D341Med (cell line): ENCODE measurements at regions not wholly inside any gene's neighbourhood (a gene's known extent, or its start where the extent isn't known, plus 50 kb on each side); places are given as distances from the start of the nearest gene placed in this dataset.
"Not testable (repeated sequence)": the region's sequence is repeated elsewhere in the genome, so short reads cannot be mapped to it uniquely, and the experiment has no call there.

Experiments
- DNase-seq: peaks from one replicate; pipeline ENCODE4 v3.0.0; 2012; ENCODE audit warnings: low spot score

GRCh38 chr3:80618295-80619256 lies 850.8 kb upstream of the ROBO1 start:
- no peak for DNase-seq

DNA sequence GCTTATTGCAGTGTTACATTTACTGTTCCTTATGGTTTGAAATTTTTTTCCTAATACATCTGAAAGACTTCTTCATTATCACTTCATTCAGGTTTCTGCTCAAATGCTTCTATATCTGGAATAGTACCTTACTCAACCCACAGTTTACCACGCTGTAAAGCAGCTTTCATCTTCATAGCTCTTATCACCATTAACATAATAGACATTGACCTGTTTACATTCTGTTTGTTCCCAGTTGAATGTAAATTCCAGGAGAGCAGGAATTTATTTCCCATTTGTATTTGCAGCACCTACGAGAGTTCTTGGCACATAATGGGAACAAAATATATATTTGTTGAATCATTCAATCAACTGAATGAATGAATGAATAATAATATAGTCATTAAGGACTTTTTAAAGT lies 844.6 kb upstream of the ROBO1 start:
- DNase-seq: no peak

DNA sequence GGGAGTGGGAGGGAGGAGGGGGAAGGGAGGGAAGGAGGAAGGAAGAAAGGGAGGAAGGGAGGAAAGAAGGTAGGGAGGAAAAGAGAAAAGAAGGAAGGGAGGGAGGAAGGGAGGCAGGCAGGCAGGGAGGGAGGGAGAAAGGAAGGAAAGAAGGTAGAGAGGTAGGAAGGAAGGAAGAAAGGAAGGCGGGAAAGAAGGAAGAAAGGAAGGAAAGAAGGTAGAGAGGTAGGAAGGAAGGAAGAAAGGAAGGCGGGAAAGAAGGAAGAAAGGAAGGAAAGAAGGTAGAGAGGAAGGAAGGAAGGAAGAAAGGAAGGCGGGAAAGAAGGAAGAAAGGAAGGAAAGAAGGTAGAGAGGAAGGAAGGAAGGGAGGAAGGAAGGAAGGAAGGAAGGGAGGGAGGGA lies 840.3 kb upstream of the ROBO1 start:
- DNase-seq: not testable (repeated sequence)

DNA sequence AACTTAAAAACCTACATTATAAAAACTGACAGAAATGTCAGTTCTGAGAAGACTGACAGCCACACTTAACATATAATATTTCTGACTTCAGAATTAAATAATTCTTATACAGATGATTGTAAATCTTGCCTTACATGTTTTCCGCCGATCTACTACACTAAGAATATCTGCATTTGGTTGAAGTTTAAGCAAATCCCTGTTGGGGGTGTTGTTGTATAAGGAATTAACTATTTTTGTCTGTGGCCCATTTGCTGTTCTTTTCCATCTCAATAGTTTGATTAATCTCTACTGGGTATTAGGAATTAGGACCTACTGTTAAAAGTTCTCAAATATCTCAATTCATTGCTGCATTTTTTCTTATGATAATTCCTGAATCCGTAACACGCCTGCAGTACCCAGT lies 838.3 kb upstream of the ROBO1 start:
- no peak for DNase-seq

GRCh38 chr3:80601479-80601878 lies 833.7 kb upstream of the ROBO1 start:
- no peak for DNase-seq

GRCh38 chr3:80592792-80593191 lies 825.0 kb upstream of the ROBO1 start:
- no peak for DNase-seq

GRCh38 chr3:80586338-80586737 lies 818.5 kb upstream of the ROBO1 start:
- DNase-seq: no peak

GRCh38 chr3:80580146-80580545 lies 812.3 kb upstream of the ROBO1 start:
- DNase-seq: no peak

DNA sequence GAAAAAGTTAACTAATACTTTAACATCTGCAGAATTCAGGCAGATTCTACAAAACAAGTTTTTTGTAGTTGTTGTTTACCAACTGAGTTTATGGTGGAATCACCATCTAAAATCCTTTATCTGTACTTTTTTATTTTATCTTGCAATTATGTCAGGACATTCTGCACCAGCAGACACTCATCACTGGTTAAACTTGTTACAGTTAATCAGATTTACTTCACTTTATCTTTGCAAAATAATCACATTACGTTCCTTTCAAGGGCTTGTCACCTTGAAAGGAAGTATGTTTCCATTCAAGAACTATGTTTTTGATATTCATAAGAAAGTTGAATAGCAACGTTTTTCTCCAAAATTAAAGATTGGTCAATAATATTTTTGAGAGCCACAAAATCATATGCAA lies 796.6 kb upstream of the ROBO1 start:
- no peak for DNase-seq

DNA sequence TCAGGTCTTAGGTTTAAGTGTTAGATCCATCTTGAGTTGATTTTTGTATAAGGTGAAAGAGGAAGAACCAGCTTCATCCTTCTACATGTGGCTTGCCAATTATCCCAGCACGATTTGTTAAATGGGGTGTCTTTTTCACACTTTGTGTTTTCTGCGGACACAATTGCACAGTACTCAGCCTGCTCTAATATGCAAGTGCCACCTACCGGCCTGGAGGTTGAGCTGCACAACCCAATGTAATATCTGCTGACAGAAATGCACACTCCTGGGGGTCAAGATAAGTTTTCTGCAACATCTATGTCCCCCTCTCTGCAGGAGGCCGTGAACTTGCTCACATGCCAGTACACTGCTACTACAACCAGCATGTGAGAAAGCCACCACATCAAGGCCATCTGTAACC lies 791.9 kb upstream of the ROBO1 start:
- no peak for DNase-seq

DNA sequence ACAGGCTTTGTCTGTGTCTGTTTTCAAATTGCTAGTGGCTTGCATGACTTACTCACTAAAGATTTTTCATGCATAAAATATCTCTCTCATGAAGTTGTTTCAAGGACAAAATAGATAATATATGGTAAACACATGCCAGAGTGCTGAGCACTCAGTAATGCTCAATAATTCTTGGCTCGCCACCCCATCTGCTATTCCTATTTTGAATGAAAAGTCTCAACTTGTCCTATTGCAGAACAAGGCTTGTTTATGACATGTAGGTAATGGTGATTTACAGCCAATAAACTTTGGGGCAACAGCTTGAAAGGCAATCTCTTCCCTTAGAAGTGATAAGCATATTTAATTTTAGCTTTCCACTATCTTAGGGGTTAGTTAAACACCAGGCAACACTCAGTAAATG lies 789.0 kb upstream of the ROBO1 start:
- DNase-seq: no peak

- no peak for DNase-seq
Measured at GRCh38 chr3:80554304-80554703, 786.5 kb upstream of the ROBO1 start.

DNA sequence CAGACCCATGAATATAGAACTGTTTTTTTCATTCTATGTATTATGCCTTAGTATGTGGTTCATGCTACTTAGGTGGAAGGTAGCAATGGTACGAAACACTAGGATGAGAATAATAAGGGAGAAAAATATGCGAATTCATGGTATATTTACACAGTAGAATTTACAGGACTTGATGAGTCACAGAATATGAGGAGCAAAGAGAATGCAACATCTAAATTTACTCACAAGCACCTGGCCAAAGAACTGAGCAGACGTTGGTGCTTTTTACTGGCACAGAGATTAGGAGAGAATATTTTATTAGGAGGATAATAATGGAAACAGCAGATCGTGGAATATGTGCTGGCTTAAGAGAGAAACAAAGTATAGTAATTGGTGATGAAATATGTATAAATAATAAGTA lies 785.4 kb upstream of the ROBO1 start:
- DNase-seq: no peak

GRCh38 chr3:80550174-80550573 lies 782.4 kb upstream of the ROBO1 start:
- DNase-seq: peak; percentile 76

GRCh38 chr3:80549173-80549572 lies 781.4 kb upstream of the ROBO1 start:
- no peak for DNase-seq

DNA sequence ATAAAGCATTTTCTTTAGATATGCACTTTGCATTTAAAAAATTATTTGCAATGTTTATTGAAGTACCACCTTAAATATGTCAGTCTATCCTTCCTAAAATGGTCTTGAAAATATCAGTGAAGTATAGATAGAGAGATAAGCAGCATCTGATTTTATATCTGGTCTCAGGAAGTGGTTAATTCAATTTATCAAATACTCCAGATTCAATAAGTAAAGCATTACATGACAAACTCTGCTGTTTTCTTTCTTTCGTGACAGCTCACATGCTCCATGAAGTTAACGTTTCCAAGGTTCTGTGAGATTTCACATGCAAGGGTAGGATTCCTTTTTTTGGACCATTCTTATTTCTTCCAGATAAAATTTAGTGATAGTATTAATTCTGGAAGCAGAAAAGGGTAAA lies 775.4 kb upstream of the ROBO1 start:
- DNase-seq: no peak

DNA sequence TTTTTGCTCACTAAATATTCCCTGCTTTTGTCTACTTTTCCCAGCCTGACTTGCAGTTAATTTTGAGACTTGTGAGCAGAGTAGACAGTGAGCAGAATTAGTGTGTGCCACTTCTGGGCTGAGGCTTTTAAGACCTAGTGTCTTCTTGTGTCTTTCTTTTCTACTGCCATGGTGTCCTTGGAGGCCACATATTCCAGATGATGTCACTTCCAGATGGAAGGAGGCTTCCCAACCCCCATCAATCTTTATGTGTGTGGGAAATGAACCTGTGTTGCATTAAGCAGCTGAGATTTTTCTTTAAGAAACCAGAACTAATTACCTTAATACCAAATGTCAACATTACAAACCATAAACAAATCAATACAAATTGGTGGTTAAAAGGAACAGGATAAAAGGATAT lies 774.7 kb upstream of the ROBO1 start:
- DNase-seq: no peak

DNA sequence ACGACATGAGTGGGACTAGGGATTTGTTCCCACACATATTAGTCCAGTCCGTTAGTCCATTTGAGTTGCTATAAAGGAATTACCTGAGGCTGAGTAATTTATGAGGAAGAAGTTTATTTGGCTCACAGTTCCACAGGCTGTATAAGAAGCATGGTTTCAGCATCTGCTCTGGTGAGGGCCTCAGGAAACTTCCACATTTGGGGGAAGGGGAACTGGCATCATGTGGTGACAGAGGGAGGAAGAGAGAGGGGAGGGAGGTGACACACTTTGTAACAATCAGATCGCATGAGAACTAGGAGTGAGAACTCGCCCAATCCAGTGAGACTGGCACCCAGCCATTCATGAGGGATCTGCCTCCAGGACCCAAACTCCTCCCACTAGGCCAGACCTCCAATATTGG lies 769.9 kb upstream of the ROBO1 start:
- DNase-seq: no peak

GRCh38 chr3:80535286-80535685 lies 767.5 kb upstream of the ROBO1 start:
- peak; percentile 47 for DNase-seq

- DNase-seq: no peak
Measured at GRCh38 chr3:80533553-80533952, 765.8 kb upstream of the ROBO1 start.

DNA sequence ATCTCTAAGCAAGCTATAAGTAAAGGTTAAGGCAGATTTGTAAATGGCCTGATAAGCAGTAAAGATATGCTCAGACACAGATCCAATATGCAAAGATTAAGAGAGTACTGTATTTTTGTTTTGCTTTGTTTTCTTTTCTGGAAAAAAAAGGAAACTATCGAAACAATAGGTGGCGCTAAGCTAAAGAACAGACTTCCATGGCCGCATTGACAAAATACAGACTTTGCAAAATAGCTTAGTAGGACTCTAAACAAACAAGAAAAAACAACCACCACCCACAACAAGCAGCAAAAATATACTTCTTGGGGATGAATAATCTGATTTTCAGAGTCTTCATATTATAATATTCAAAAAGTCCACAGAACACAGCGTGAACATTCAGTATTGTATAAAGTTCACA lies 758.4 kb upstream of the ROBO1 start:
- no peak for DNase-seq

- no peak for DNase-seq
Measured at GRCh38 chr3:80521081-80521480, 753.3 kb upstream of the ROBO1 start.

DNA sequence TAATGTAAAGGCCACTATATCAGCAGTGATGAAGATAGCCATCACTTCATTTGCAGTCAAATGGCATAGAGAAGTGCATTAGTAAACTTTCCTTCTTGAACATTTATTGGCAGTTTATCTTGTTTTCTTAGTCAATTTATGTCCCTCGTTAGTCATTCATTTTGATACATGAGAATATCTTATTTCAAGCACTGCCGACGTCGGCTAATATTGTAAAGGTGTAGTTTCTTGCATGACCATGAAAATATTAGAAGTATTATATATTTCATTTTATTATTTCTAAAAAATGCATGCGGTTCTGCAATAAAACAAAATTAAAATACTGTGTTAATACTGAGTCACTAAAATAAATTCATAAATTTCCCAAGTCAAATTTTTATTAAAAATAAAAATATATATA lies 751.6 kb upstream of the ROBO1 start:
- DNase-seq: no peak

DNA sequence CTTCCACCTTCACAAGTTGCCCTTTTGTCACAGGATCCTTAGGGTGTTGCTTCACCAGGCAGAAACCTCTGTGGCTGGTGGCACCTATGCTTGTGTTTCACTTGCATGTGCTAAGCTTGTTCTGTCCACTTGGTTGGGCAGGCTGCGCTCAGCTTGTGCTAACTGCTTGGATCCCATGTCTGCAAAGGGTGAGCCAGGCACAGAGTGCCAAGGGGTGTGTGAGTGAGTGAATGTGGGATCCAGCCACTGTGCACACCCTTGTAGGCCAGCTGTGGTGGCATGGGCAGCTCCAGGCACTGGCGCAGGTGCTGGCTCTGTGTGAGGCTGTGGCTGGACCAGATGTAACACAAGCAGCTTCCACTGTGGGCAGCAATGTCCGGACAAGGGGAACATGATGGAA lies 728.7 kb upstream of the ROBO1 start:
- no peak for DNase-seq
